DOHH2 (cell line): ENCODE measurements at regions not wholly inside any gene's neighbourhood (a gene's known extent, or its start where the extent isn't known, plus 50 kb on each side); places are given as distances from the start of the nearest gene placed in this dataset.

Source experiments
- H3F3A ChIP-seq: fragments of 200-600 bp; sonication (generic), shearing (Covaris generic); 2 replicates; pipeline ENCODE4 v1.6.0; 2016; ENCODE audit warnings: antibody characterized with exemption, mild to moderate bottlenecking; ENCODE audit not compliant: control insufficient read depth, insufficient read depth
- H3K27ac ChIP-seq: fragments of 200-600 bp; sonication (generic); 2 replicates; pipeline ENCODE4 v1.5.1; 2014; ENCODE audit warnings: low read depth, mild to moderate bottlenecking, low read length, moderate library complexity
- H3K27me3 ChIP-seq: fragments of 200-600 bp; sonication (generic); 2 replicates; pipeline ENCODE4 v1.6.1; 2014; ENCODE audit warnings: mild to moderate bottlenecking, low read length, mixed read lengths; ENCODE audit not compliant: control insufficient read depth
- H3K36me3 ChIP-seq: fragments of 200-600 bp; sonication (generic); 2 replicates; pipeline ENCODE4 v1.6.1; 2014; ENCODE audit warnings: mild to moderate bottlenecking, low read length, moderate library complexity, mixed read lengths; ENCODE audit not compliant: control insufficient read depth
- H3K4me1 ChIP-seq: fragments of 200-600 bp; sonication (generic); 2 replicates; pipeline ENCODE4 v1.6.1; 2014; ENCODE audit warnings: mild to moderate bottlenecking, low read length, mixed read lengths; ENCODE audit not compliant: control insufficient read depth
- H3K4me2 ChIP-seq: fragments of 200-600 bp; sonication (generic); 2 replicates; pipeline ENCODE4 v1.6.0; 2014; ENCODE audit warnings: mild to moderate bottlenecking, low read length, moderate library complexity
- H3K4me3 ChIP-seq: fragments of 200-600 bp; sonication (generic); 2 replicates; pipeline ENCODE4 v1.5.1; 2014; ENCODE audit warnings: mild to moderate bottlenecking, low read length, mixed read lengths
- H3K79me2 ChIP-seq: fragments of 200-600 bp; sonication (generic); 2 replicates; pipeline ENCODE4 v1.6.1; 2014; ENCODE audit warnings: mild to moderate bottlenecking, low read length, mixed read lengths; ENCODE audit not compliant: control insufficient read depth
- H3K9me2 ChIP-seq: fragments of 200-600 bp; sonication (generic); replicated peaks from 2 replicates; pipeline ENCODE4 v1.6.1; 2014; ENCODE audit warnings: mild to moderate bottlenecking, low read length, mixed read lengths; ENCODE audit not compliant: control insufficient read depth
- H3K9me3 ChIP-seq: fragments of 200-600 bp; sonication (generic); 2 replicates; pipeline ENCODE4 v1.6.1; 2014; ENCODE audit warnings: antibody characterized with exemption, low read length, mixed read lengths; ENCODE audit not compliant: control insufficient read depth, insufficient read depth
- H4K20me1 ChIP-seq: fragments of 200-600 bp; sonication (generic); 2 replicates; pipeline ENCODE4 v1.6.0; 2014; ENCODE audit warnings: low read depth, mild to moderate bottlenecking, antibody characterized with exemption, low read length, moderate library complexity; ENCODE audit not compliant: control insufficient read depth, insufficient read depth
- EZH2phosphoT487 ChIP-seq: fragments of 200-600 bp; sonication (generic); IDR thresholded peaks from 2 replicates; pipeline ENCODE4 v1.6.1; 2017; ENCODE audit warnings: borderline replicate concordance, mild to moderate bottlenecking, antibody characterized with exemption, low read length, moderate library complexity, mixed read lengths
- TF ChIP-seq, protein P1 (sequence below): fragments of 200-600 bp; sonication (generic); IDR thresholded peaks from one replicate; pipeline ENCODE4 v1.5.1; 2014; ENCODE audit warnings: antibody characterized with exemption, mild to moderate bottlenecking, low read depth, low read length; ENCODE audit not compliant: poor library complexity, severe bottlenecking

DNA sequence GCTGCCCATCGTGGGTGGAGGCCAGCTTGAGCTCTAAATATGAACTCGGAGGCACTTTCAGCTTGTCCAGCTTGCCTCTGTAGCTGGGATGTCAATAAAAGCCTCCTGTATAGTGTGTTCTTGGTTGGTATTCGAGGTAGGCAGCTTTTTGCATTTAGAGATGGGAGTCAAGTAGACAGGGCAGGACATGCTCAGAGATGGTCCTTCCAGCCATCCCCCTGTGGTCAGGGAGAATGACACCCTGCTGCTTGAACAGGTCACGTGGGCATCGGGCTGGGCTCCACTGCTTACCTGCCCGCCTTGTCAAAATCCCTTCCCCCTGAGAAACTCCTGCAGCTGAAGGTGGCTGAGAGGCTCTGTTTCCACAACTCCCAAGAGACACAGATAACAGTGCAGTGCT, 302.5 kb downstream of the ZNF536 start:
- Histone ChIP-seq H3K4me2 (no peak overlapping the region), H3K36me3 (no peaks in the 10 kb centered on the region), H3K79me2 (no peaks in the 10 kb centered on the region), H3K4me3 (no peak overlapping the region), H3F3A (no peaks in the 10 kb centered on the region), H3K9me2 (no peaks in the 10 kb centered on the region), H3K27ac (no peak overlapping the region), H3K9me3 (no peaks in the 10 kb centered on the region), H3K4me1 (no peaks in the 10 kb centered on the region), H3K27me3 (no peaks in the 10 kb centered on the region), H4K20me1 (no peaks in the 10 kb centered on the region)
- TF ChIP-seq EZH2phosphoT487, result no peak
- TF ChIP-seq, protein P1, sequence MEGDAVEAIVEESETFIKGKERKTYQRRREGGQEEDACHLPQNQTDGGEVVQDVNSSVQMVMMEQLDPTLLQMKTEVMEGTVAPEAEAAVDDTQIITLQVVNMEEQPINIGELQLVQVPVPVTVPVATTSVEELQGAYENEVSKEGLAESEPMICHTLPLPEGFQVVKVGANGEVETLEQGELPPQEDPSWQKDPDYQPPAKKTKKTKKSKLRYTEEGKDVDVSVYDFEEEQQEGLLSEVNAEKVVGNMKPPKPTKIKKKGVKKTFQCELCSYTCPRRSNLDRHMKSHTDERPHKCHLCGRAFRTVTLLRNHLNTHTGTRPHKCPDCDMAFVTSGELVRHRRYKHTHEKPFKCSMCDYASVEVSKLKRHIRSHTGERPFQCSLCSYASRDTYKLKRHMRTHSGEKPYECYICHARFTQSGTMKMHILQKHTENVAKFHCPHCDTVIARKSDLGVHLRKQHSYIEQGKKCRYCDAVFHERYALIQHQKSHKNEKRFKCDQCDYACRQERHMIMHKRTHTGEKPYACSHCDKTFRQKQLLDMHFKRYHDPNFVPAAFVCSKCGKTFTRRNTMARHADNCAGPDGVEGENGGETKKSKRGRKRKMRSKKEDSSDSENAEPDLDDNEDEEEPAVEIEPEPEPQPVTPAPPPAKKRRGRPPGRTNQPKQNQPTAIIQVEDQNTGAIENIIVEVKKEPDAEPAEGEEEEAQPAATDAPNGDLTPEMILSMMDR, result no peak

DNA sequence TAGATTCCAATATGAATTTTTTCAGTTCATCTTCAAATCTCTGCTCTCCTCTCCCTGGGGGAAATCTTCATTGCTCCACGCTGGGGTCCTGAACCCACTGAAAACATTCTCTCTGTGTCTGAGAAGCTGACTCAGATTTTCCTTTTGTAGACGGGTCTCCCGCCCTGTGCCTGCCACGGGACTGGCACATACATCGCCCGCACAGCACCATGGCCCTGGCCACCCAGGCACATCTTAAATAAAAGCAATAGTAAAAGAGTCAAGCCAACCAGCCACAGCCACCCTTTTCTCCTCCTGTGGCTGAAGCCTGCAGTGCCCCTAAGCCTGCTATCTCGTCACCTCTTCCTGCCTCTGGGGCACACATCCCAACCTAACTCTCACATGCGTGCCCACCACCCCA, 301.2 kb downstream of the ZNF536 start:
- H3K9me2 ChIP-seq, result no peaks in the 10 kb centered on the region
- H3K27ac ChIP-seq, result no peak overlapping the region
- H3K4me2 ChIP-seq, result no peak overlapping the region
- H4K20me1 ChIP-seq, result no peaks in the 10 kb centered on the region
- H3K4me1 ChIP-seq, result no peaks in the 10 kb centered on the region
- no peaks in the 10 kb centered on the region for H3K79me2 ChIP-seq
- H3K9me3 ChIP-seq, result no peaks in the 10 kb centered on the region
- no peaks in the 10 kb centered on the region for H3F3A ChIP-seq
- no peak overlapping the region for H3K4me3 ChIP-seq
- H3K36me3 ChIP-seq, result no peaks in the 10 kb centered on the region
- TF ChIP-seq EZH2phosphoT487, result no peak
- TF ChIP-seq, protein P1, result no peak
- no peaks in the 10 kb centered on the region for H3K27me3 ChIP-seq

DNA sequence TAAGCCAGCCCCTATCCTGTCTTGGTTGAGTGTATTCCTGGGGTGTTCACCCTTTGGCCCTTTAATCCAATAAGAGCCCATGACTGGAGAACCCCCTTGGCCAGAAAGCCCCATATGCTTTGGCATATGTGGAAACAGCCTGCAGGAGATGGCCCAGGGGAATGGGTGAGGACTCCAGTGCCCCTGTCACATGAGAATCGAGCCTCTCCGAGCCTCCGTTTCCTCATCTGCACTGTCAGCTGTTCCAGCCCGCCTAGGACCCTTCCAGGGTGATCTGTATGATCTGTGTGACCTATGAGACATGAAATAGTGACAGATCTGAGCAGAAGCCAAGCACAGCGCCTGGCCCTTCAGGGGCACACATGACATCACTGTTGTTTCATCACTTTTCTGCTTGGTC, 300.7 kb downstream of the ZNF536 start:
- Histone ChIP-seq H3K4me3 (no peak overlapping the region), H3K4me2 (no peak overlapping the region), H3K27me3 (no peaks in the 10 kb centered on the region), H3K9me2 (no peaks in the 10 kb centered on the region), H3K4me1 (no peaks in the 10 kb centered on the region), H3K27ac (no peak overlapping the region), H3K9me3 (no peaks in the 10 kb centered on the region), H3F3A (no peaks in the 10 kb centered on the region), H3K79me2 (no peaks in the 10 kb centered on the region), H3K36me3 (no peaks in the 10 kb centered on the region), H4K20me1 (no peaks in the 10 kb centered on the region)
- TF ChIP-seq, protein P1, result no peak
- no peak for TF ChIP-seq EZH2phosphoT487

DNA sequence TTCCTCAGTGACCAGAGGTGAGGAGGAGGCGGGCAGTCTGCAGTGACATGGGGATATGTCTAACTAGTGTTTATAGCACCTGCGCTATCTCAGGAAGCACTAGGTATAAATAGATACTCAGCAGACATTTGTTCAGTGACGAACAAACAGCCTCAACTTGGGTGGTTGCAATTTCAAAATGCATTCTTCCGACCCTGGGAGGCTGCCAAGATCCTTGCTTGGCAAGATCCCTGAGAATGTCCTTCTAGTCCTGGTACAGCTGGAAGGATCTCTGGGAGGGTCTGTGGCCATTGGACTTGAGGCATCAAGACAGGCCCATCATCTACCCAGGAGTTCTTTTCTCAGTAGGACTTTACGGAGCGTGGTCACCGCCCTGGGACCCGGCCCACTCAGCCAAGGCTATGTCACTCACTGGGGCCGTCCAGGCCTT, 299.5 kb downstream of the ZNF536 start:
- no peak overlapping the region for H3K4me3 ChIP-seq
- no peaks in the 10 kb centered on the region for H3K27me3 ChIP-seq
- no peaks in the 10 kb centered on the region for H3K36me3 ChIP-seq
- H4K20me1 ChIP-seq, result no peaks in the 10 kb centered on the region
- no peak for TF ChIP-seq EZH2phosphoT487
- TF ChIP-seq, protein P1, result no peak
- H3K79me2 ChIP-seq, result no peaks in the 10 kb centered on the region
- no peaks in the 10 kb centered on the region for H3K4me1 ChIP-seq
- H3K9me3 ChIP-seq, result no peaks in the 10 kb centered on the region
- no peak overlapping the region for H3K27ac ChIP-seq
- no peak overlapping the region for H3K4me2 ChIP-seq
- no peaks in the 10 kb centered on the region for H3F3A ChIP-seq
- no peaks in the 10 kb centered on the region for H3K9me2 ChIP-seq
